WTC11 (cell line): ENCODE measurements at regions not wholly inside any gene's neighbourhood (a gene's known extent, or its start where the extent isn't known, plus 50 kb on each side); places are given as distances from the start of the nearest gene placed in this dataset.
A peak's percentile ranks its signal among the peaks of the same experiment; 100 is the strongest.

Experiments
- ATAC-seq: fragments of 200-7000 bp; cut with Tn5 transposase; 2 replicates; pipeline ENCODE4 v1.10.0; 2021; ENCODE audit warnings: mild to moderate bottlenecking, moderate library complexity
- CTCF ChIA-PET: fragments of 300-600 bp; sonication (Branson Sonifier 250); formaldehyde crosslinking; loops from one replicate; lab custom pipeline; 2021; ENCODE audit warnings: antibody characterized with exemption; lab: Charles Lee
- POLR2A ChIA-PET: fragments of 350-600 bp; sonication (Branson Sonifier 250); formaldehyde crosslinking; loops from one replicate; lab custom pipeline; 2021; ENCODE audit warnings: antibody characterized with exemption; lab: Charles Lee
- DNase-seq: peaks from one replicate; pipeline ENCODE4 v3.0.0; 2021; ENCODE audit warnings: low spot score
- H3K27ac Mint-ChIP-seq: 2 replicates; pipeline ENCODE4 v1.8.0; 2021; ENCODE audit warnings: mixed read lengths
- H3K27me3 Mint-ChIP-seq: 2 replicates; pipeline ENCODE4 v1.8.0; 2021; ENCODE audit warnings: low read depth, mild to moderate bottlenecking, moderate library complexity, mixed read lengths
- H3K36me3 Mint-ChIP-seq: 2 replicates; pipeline ENCODE4 v1.8.0; 2021; ENCODE audit warnings: mixed read lengths
- H3K4me1 Mint-ChIP-seq: 2 replicates; pipeline ENCODE4 v1.8.0; 2022; ENCODE audit warnings: mixed read lengths
- H3K4me3 Mint-ChIP-seq: 2 replicates; pipeline ENCODE4 v1.8.0; 2021; ENCODE audit warnings: mild to moderate bottlenecking, moderate library complexity, mixed read lengths
- H3K9me3 Mint-ChIP-seq: 2 replicates; pipeline ENCODE4 v1.8.0; 2021; ENCODE audit warnings: mixed read lengths
- ARID4B ChIP-seq: sonication (generic); formaldehyde crosslinking; IDR thresholded peaks from 2 replicates; pipeline ENCODE4 v1.8.0; 2023; ENCODE audit warnings: missing genetic modification reagents, mild to moderate bottlenecking, borderline replicate concordance
- ATF6 ChIP-seq: sonication (generic); formaldehyde crosslinking; IDR thresholded peaks from 2 replicates; pipeline ENCODE4 v1.8.1; 2023; ENCODE audit warnings: mild to moderate bottlenecking, missing genetic modification reagents
- CBFB ChIP-seq: sonication (generic); formaldehyde crosslinking; IDR thresholded peaks from 2 replicates; pipeline ENCODE4 v1.8.1; 2022; ENCODE audit warnings: mild to moderate bottlenecking, low read depth, missing genetic modification reagents
- FOXK1 ChIP-seq: sonication (generic); formaldehyde crosslinking; IDR thresholded peaks from 2 replicates; pipeline ENCODE4 v1.8.0; 2022; ENCODE audit warnings: mild to moderate bottlenecking, moderate library complexity, missing genetic modification reagents
- FOXP1 ChIP-seq: sonication (generic); formaldehyde crosslinking; IDR thresholded peaks from 2 replicates; pipeline ENCODE4 v1.8.0; 2022; ENCODE audit warnings: missing genetic modification reagents, mild to moderate bottlenecking, moderate library complexity, borderline replicate concordance
- IRF2 ChIP-seq: sonication (generic); formaldehyde crosslinking; IDR thresholded peaks from 2 replicates; pipeline ENCODE4 v1.8.0; 2022; ENCODE audit warnings: low read depth, missing genetic modification reagents, borderline replicate concordance
- JAZF1 ChIP-seq: fragments of 250-450 bp; sonication (Bioruptor Pico); IDR thresholded peaks from 2 replicates; pipeline ENCODE4 v1.9.0; 2021; ENCODE audit warnings: moderate library complexity, mild to moderate bottlenecking, inconsistent platforms
- RELA ChIP-seq: sonication (generic); formaldehyde crosslinking; IDR thresholded peaks from 2 replicates; pipeline ENCODE4 v1.8.1; 2022; ENCODE audit warnings: missing genetic modification reagents, mild to moderate bottlenecking, borderline replicate concordance
- SMAD4 ChIP-seq: sonication (generic); formaldehyde crosslinking; IDR thresholded peaks from 2 replicates; pipeline ENCODE4 v1.8.0; 2022; ENCODE audit warnings: mild to moderate bottlenecking, missing genetic modification reagents
- USF2 ChIP-seq: sonication (generic); formaldehyde crosslinking; IDR thresholded peaks from 2 replicates; pipeline ENCODE4 v1.8.1; 2023; ENCODE audit warnings: mild to moderate bottlenecking, missing genetic modification reagents, moderate library complexity
- ZMAT4 ChIP-seq: fragments of 250-450 bp; sonication (Bioruptor Pico); IDR thresholded peaks from 2 replicates; pipeline ENCODE4 v1.9.0; 2021; ENCODE audit warnings: mild to moderate bottlenecking
- ZNF121 ChIP-seq: sonication (generic); formaldehyde crosslinking; IDR thresholded peaks from 2 replicates; pipeline ENCODE4 v1.8.0; 2023; ENCODE audit warnings: missing genetic modification reagents
- TF ChIP-seq, protein P1 (sequence below): sonication (generic); formaldehyde crosslinking; IDR thresholded peaks from 2 replicates; pipeline ENCODE4 v1.8.0; 2022; ENCODE audit warnings: mild to moderate bottlenecking, missing genetic modification reagents
- TF ChIP-seq, protein P2 (sequence below): sonication (generic); formaldehyde crosslinking; IDR thresholded peaks from 2 replicates; pipeline ENCODE4 v1.8.1; 2023; ENCODE audit warnings: mild to moderate bottlenecking, moderate library complexity, missing genetic modification reagents
- TF ChIP-seq, protein P3 (sequence below): fragments of 250-450 bp; sonication (Bioruptor Pico); IDR thresholded peaks from 2 replicates; pipeline ENCODE4 v1.9.0; 2021; ENCODE audit warnings: moderate library complexity, mild to moderate bottlenecking, inconsistent platforms, borderline replicate concordance

GRCh38 chr9:13707612-13708576, 428.4 kb upstream of the MPDZ start (continued):
- no peak for TF ChIP-seq IRF2
- TF ChIP-seq JAZF1 (CRISPR knock-in tag) = no peak
- no peak for TF ChIP-seq FOXK1 (CRISPR knock-in tag)

- no peaks in the 10 kb centered on the region; the same call in 1 of the 2 replicates for H3K4me1 Mint-ChIP-seq
- no peak overlapping the region for H3K4me3 Mint-ChIP-seq
- DNase-seq (no peak), ATAC-seq (no peak)
- ChIA-PET CTCF (interaction anchor here (0.7 kb wide), 1 partner anchor 18 kb away, joined by 3 read pairs; no protein-coding TSS in a partner anchor), POLR2A (interaction anchor here (1.1 kb wide), 1 partner anchor 8 kb away, joined by 3 read pairs; no protein-coding TSS in a partner anchor)
- H3K27me3 Mint-ChIP-seq = no peaks in the 10 kb centered on the region
- no peak overlapping the region for H3K27ac Mint-ChIP-seq
- TF ChIP-seq FOXK1 (CRISPR knock-in tag) (no peak), ZNF121 (CRISPR knock-in tag) (no peak), SMAD4 (CRISPR knock-in tag) (no peak), ATF6 (no peak), ZMAT4 (CRISPR knock-in tag) (no peak), CBFB (CRISPR knock-in tag) (no peak), RELA (CRISPR knock-in tag) (no peak), FOXP1 (CRISPR knock-in tag) (no peak)
- TF ChIP-seq, protein P1, sequence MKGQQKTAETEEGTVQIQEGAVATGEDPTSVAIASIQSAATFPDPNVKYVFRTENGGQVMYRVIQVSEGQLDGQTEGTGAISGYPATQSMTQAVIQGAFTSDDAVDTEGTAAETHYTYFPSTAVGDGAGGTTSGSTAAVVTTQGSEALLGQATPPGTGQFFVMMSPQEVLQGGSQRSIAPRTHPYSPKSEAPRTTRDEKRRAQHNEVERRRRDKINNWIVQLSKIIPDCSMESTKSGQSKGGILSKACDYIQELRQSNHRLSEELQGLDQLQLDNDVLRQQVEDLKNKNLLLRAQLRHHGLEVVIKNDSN (CRISPR knock-in tag) = no peak
- TF ChIP-seq, protein P2, sequence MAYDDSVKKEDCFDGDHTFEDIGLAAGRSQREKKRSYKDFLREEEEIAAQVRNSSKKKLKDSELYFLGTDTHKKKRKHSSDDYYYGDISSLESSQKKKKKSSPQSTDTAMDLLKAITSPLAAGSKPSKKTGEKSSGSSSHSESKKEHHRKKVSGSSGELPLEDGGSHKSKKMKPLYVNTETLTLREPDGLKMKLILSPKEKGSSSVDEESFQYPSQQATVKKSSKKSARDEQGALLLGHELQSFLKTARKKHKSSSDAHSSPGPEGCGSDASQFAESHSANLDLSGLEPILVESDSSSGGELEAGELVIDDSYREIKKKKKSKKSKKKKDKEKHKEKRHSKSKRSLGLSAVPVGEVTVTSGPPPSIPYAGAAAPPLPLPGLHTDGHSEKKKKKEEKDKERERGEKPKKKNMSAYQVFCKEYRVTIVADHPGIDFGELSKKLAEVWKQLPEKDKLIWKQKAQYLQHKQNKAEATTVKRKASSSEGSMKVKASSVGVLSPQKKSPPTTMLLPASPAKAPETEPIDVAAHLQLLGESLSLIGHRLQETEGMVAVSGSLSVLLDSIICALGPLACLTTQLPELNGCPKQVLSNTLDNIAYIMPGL (CRISPR knock-in tag) = no peak
- TF ChIP-seq, protein P3, sequence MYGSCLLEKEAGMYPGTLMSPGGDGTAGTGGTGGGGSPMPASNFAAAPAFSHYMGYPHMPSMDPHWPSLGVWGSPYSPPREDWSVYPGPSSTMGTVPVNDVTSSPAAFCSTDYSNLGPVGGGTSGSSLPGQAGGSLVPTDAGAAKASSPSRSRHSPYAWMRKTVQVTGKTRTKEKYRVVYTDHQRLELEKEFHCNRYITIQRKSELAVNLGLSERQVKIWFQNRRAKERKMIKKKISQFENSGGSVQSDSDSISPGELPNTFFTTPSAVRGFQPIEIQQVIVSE (CRISPR knock-in tag) = no peak
- TF ChIP-seq, all 79 proteins: peak for 0
- Mint-ChIP-seq H3K36me3 (peaks cover 5% of the 10 kb centered on the region; the same call in 1 of the 2 replicates), H3K9me3 (peaks cover 6% of the 10 kb centered on the region)
These were observed 426.4 kb upstream of the MPDZ start for GRCh38 chr9:13705918-13706317.

DNA sequence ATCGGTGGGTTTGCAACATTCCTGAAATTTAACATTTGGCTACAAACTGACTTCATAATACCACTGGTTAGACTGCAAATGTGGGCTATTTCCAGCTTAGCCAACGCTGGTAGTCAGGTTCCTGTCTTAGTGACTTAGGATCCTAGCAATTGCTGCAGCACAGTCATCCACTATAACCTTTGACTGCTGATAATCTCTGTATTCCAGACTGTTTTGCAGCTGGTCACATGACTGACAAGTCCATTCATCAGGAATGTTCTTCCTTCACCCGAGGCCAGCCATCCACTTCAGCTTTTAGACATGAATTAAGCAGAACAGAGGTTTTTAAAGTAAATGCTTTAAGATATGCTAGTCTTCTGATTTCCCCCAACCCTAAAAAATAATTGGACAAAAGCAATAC, 425.9 kb upstream of the MPDZ start:
- ChIA-PET POLR2A (interaction anchor here (1.1 kb wide), 1 partner anchor 9 kb away, joined by 3 read pairs; no protein-coding TSS in a partner anchor), CTCF (interaction anchor here (0.7 kb wide), 1 partner anchor 17 kb away, joined by 3 read pairs; no protein-coding TSS in a partner anchor)
- Mint-ChIP-seq H3K4me1 (no peaks in the 10 kb centered on the region; the same call in 1 of the 2 replicates), H3K9me3 (peaks cover 6% of the 10 kb centered on the region), H3K27ac (no peak overlapping the region), H3K36me3 (peaks cover 5% of the 10 kb centered on the region; the same call in 1 of the 2 replicates), H3K4me3 (no peak overlapping the region), H3K27me3 (no peaks in the 10 kb centered on the region)
- ATAC-seq (no peak), DNase-seq (no peak)
- TF ChIP-seq ARID4B = no peak
- TF ChIP-seq USF2 (CRISPR knock-in tag) = 0 out of 2 replicates have a peak, but pooled peaks have one; percentile 24
